ENCODE measurements at regions not wholly inside any gene's neighbourhood (a gene's known extent, or its start where the extent isn't known, plus 50 kb on each side); places are given as distances from the start of the nearest gene placed in this dataset.

GRCh38 chr12:74379114-74379513 lies 158.5 kb upstream of the ATXN7L3B start:
- ChIA-PET CTCF (no interaction called here), POLR2A (no interaction called here)
- H3K9ac ChIP-seq (ENCODE audit: low read length): no peak overlapping the region
- no peak overlapping the region for H3K27ac ChIP-seq (ENCODE audit: low read length in 2 of 2)
- no peaks in the 10 kb centered on the region for H3K79me2 ChIP-seq (ENCODE audit: control insufficient read depth, insufficient read depth, low read length)
- DNase-seq: no peak
- Mint-ChIP-seq H3K4me3 (no peak overlapping the region), H3K27ac (no peak overlapping the region), H3K27me3 (no peaks in the 10 kb centered on the region), H3K4me1 (no peaks in the 10 kb centered on the region), H3K9me3 (ENCODE audit: insufficient read depth) (peaks cover 1% of the 10 kb centered on the region)
- H4K20me1 ChIP-seq (ENCODE audit: control insufficient read depth, insufficient read depth, low read length, poor library complexity, severe bottlenecking): no peaks in the 10 kb centered on the region
- no peak for TF ChIP-seq EZH2 (IDR thresholded peaks at IDR 0.05; ENCODE audit: borderline replicate concordance, insufficient read depth, low read depth, low read length, poor library complexity, severe bottlenecking)
- TF ChIP-seq, protein P1, sequence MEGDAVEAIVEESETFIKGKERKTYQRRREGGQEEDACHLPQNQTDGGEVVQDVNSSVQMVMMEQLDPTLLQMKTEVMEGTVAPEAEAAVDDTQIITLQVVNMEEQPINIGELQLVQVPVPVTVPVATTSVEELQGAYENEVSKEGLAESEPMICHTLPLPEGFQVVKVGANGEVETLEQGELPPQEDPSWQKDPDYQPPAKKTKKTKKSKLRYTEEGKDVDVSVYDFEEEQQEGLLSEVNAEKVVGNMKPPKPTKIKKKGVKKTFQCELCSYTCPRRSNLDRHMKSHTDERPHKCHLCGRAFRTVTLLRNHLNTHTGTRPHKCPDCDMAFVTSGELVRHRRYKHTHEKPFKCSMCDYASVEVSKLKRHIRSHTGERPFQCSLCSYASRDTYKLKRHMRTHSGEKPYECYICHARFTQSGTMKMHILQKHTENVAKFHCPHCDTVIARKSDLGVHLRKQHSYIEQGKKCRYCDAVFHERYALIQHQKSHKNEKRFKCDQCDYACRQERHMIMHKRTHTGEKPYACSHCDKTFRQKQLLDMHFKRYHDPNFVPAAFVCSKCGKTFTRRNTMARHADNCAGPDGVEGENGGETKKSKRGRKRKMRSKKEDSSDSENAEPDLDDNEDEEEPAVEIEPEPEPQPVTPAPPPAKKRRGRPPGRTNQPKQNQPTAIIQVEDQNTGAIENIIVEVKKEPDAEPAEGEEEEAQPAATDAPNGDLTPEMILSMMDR (IDR thresholded peaks at IDR 0.05): no peak
- H3K27me3 ChIP-seq (replicated peaks in 1 of 4; ENCODE audit: control extremely low read depth in 1 of 4, control insufficient read depth in 3 of 4, insufficient read depth in 4 of 4, low read length in 3 of 4): no peaks in the 10 kb centered on the region
- no peak overlapping the region for H3K4me3 ChIP-seq (ENCODE audit: control extremely low read depth in 1 of 5, extremely low read depth in 1 of 5, insufficient read depth in 1 of 5, low read depth in 2 of 5, low read length in 4 of 5)
- no peaks in the 10 kb centered on the region for H3K36me3 ChIP-seq (replicated peaks in 1 of 2; ENCODE audit: control extremely low read depth in 1 of 2, control insufficient read depth in 1 of 2, extremely low read depth in 1 of 2, insufficient read depth in 2 of 2, low read length in 1 of 2)
- intact Hi-C loops (cut with micrococcal nuclease): no loop called here
- no peak overlapping the region for H3K4me2 ChIP-seq (replicated peaks; ENCODE audit: low read depth, low read length, poor library complexity, severe bottlenecking)
- ATAC-seq (ENCODE audit: low read depth): no peak
- WGBS (ENCODE audit: insufficient coverage): no CpG with 5 or more reads among the region's 5 CpGs
- H2AFZ ChIP-seq (ENCODE audit: insufficient read depth, low read depth, low read length, poor library complexity, severe bottlenecking): no peak overlapping the region
- H3K4me1 ChIP-seq (ENCODE audit: control insufficient read depth in 2 of 2, insufficient read depth in 2 of 2, low read length in 2 of 2): no peaks in the 10 kb centered on the region
- peaks cover 0 to 1% (median 0%) of the 10 kb centered on the region in 3 donors for H3K9me3 ChIP-seq (ENCODE audit: control extremely low read depth in 1 of 3, control insufficient read depth in 2 of 3, insufficient read depth in 1 of 3, low read length in 2 of 3)

DNA sequence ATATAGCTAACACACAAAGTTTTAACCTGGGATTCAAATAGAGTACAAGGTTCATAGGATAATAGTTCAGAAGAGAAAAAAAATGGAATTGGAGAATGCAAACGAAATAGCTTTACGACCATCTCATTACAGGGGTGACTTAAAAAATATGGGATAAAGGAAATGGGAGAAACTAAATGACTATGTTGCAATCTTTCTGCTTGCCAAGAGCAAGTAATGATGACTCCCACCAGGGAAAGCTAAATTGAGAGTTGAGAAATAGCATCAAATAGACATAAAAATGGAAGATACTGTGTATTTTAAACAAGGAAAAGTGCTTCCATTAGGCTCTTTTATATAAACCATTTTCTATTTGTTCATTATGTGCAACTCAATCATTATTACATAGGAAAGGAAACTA lies 155.7 kb upstream of the ATXN7L3B start:
- ChIA-PET POLR2A (no interaction called here), CTCF (no interaction called here)
- H2AFZ ChIP-seq (ENCODE audit: insufficient read depth, low read depth, low read length, poor library complexity, severe bottlenecking): no peak overlapping the region
- H4K20me1 ChIP-seq (ENCODE audit: control insufficient read depth, insufficient read depth, low read length, poor library complexity, severe bottlenecking): no peaks in the 10 kb centered on the region
- no peaks in the 10 kb centered on the region for H3K27me3 ChIP-seq (replicated peaks in 1 of 4; ENCODE audit: control extremely low read depth in 1 of 4, control insufficient read depth in 3 of 4, insufficient read depth in 4 of 4, low read length in 3 of 4)
- H3K4me1 Mint-ChIP-seq: no peaks in the 10 kb centered on the region
- no peak overlapping the region for H3K9ac ChIP-seq (ENCODE audit: low read length)
- no peaks in the 10 kb centered on the region for H3K27me3 Mint-ChIP-seq
- H3K36me3 ChIP-seq (replicated peaks in 1 of 2; ENCODE audit: control extremely low read depth in 1 of 2, control insufficient read depth in 1 of 2, extremely low read depth in 1 of 2, insufficient read depth in 2 of 2, low read length in 1 of 2): no peaks in the 10 kb centered on the region
- peaks cover 0 to 1% (median 0%) of the 10 kb centered on the region in 3 donors for H3K9me3 ChIP-seq (ENCODE audit: control extremely low read depth in 1 of 3, control insufficient read depth in 2 of 3, insufficient read depth in 1 of 3, low read length in 2 of 3)
- no peak overlapping the region for H3K4me3 Mint-ChIP-seq
- no peak overlapping the region for H3K27ac Mint-ChIP-seq
- H3K79me2 ChIP-seq (ENCODE audit: control insufficient read depth, insufficient read depth, low read length): no peaks in the 10 kb centered on the region
- no peak overlapping the region for H3K4me2 ChIP-seq (replicated peaks; ENCODE audit: low read depth, low read length, poor library complexity, severe bottlenecking)
- TF ChIP-seq EZH2 (IDR thresholded peaks at IDR 0.05; ENCODE audit: borderline replicate concordance, insufficient read depth, low read depth, low read length, poor library complexity, severe bottlenecking): no peak
- TF ChIP-seq, protein P1 (IDR thresholded peaks at IDR 0.05): no peak
- no CpG with 5 or more reads among the region's 2 CpGs for WGBS (ENCODE audit: insufficient coverage)
- ATAC-seq (ENCODE audit: low read depth) (no peak), DNase-seq (no peak)
- H3K9me3 Mint-ChIP-seq (ENCODE audit: insufficient read depth): no peaks in the 10 kb centered on the region
- intact Hi-C loops (cut with micrococcal nuclease): no loop called here
- H3K4me1 ChIP-seq (ENCODE audit: control insufficient read depth in 2 of 2, insufficient read depth in 2 of 2, low read length in 2 of 2): no peaks in the 10 kb centered on the region
- H3K27ac ChIP-seq (ENCODE audit: low read length in 2 of 2): no peak overlapping the region
- no peak overlapping the region for H3K4me3 ChIP-seq (ENCODE audit: control extremely low read depth in 1 of 5, extremely low read depth in 1 of 5, insufficient read depth in 1 of 5, low read depth in 2 of 5, low read length in 4 of 5)

Measured in B cell (primary cell).